ENCODE measurements at regions not wholly inside any gene's neighbourhood (a gene's known extent, or its start where the extent isn't known, plus 50 kb on each side); places are given as distances from the start of the nearest gene placed in this dataset.

DNA sequence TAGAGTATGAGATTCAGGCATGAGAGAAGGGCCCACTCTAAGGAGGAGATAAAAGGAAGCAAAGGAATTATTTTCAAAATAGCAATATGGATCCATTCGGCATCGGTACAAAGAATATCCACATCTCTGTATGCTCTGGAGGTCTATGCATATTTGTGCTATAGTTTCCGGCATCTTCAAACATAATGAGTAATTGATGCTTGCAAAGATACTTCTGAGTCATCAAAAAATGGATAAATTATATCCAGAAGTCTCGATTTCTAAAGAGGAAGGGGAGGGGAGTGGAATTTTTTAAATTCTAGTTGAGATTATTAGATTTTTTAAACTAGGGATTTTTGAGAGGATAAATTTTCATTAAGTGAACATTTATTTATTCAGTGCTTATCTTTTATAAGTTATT, 72.9 kb upstream of the KIAA1217 start:
- Mint-ChIP-seq H3K4me3 (ENCODE audit: unreplicated experiment) (no peak overlapping the region), H3K4me1 (ENCODE audit: low read depth, unreplicated experiment) (peaks cover 12% of the 10 kb centered on the region), H3K27me3 (ENCODE audit: low read depth, unreplicated experiment) (peaks cover 9% of the 10 kb centered on the region), H3K36me3 (ENCODE audit: low read depth, unreplicated experiment) (no peaks in the 10 kb centered on the region), H3K27ac (ENCODE audit: unreplicated experiment) (no peak overlapping the region), H3K9me3 (ENCODE audit: unreplicated experiment) (no peaks in the 10 kb centered on the region)
- H3K79me2 ChIP-seq (ENCODE audit: insufficient read depth, low read length), result no peaks in the 10 kb centered on the region
- TF ChIP-seq CTCF (IDR thresholded peaks at IDR 0.05; ENCODE audit: insufficient read depth, low read depth, low read length), result no peak
- TF ChIP-seq EZH2 (IDR thresholded peaks at IDR 0.05; ENCODE audit: insufficient read depth, low read length), result no peak
- no peak overlapping the region for H3K4me2 ChIP-seq (ENCODE audit: low read length)
- no peaks in the 10 kb centered on the region for H3K4me1 ChIP-seq (ENCODE audit: insufficient read depth, low read length)
- H2AFZ ChIP-seq (ENCODE audit: low read depth, low read length), result no peak overlapping the region
- no peaks in the 10 kb centered on the region for H4K20me1 ChIP-seq (ENCODE audit: insufficient read depth, low read length)
- H3K9ac ChIP-seq (ENCODE audit: low read length), result no peak overlapping the region
- no peak overlapping the region for H3K4me3 ChIP-seq (ENCODE audit: insufficient read depth, low read depth, low read length)
- H3K27me3 ChIP-seq (ENCODE audit: insufficient read depth, low read length), result peaks cover 2% of the 10 kb centered on the region
- DNase-seq (ENCODE audit: low read depth) (no peak), FAIRE-seq (no peak)
- H3K36me3 ChIP-seq (ENCODE audit: insufficient read depth, low read length), result no peaks in the 10 kb centered on the region
- H3K9me3 ChIP-seq (ENCODE audit: insufficient read depth, low read depth, low read length), result no peaks in the 10 kb centered on the region
- H3K27ac ChIP-seq (ENCODE audit: low read depth, low read length), result no peak overlapping the region

DNA sequence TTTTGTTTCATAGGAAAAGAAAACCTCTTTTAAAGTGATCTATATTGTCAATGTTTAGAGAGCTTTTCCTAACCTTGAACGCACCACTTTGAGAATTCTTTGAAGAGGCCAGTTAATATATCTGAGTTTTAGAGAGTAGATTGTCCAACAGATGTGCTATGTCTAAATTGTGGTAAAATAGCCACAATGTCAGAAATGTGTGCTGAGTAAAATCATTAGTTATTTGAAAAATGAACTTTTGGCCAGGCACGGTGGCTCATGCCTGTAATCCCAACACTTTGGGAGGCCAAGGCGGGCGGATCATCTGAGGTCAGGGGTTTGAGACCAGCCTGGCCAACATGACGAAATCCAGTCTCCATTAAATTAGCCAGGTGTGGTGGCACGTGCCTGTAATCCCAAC, 61.6 kb upstream of the KIAA1217 start:
- Mint-ChIP-seq H3K4me3 (ENCODE audit: unreplicated experiment) (no peak overlapping the region), H3K9me3 (ENCODE audit: unreplicated experiment) (peaks cover 2% of the 10 kb centered on the region), H3K27ac (ENCODE audit: unreplicated experiment) (no peak overlapping the region), H3K4me1 (ENCODE audit: low read depth, unreplicated experiment) (peaks cover 12% of the 10 kb centered on the region), H3K27me3 (ENCODE audit: low read depth, unreplicated experiment) (peaks cover 6% of the 10 kb centered on the region), H3K36me3 (ENCODE audit: low read depth, unreplicated experiment) (no peaks in the 10 kb centered on the region)
- Histone ChIP-seq H3K27me3 (ENCODE audit: insufficient read depth, low read length) (no peaks in the 10 kb centered on the region), H2AFZ (ENCODE audit: low read depth, low read length) (no peak overlapping the region), H3K9ac (ENCODE audit: low read length) (no peak overlapping the region), H3K4me2 (ENCODE audit: low read length) (no peak overlapping the region), H4K20me1 (ENCODE audit: insufficient read depth, low read length) (no peaks in the 10 kb centered on the region), H3K9me3 (ENCODE audit: insufficient read depth, low read depth, low read length) (no peaks in the 10 kb centered on the region), H3K36me3 (ENCODE audit: insufficient read depth, low read length) (no peaks in the 10 kb centered on the region), H3K27ac (ENCODE audit: low read depth, low read length) (no peak overlapping the region), H3K4me3 (ENCODE audit: insufficient read depth, low read depth, low read length) (no peak overlapping the region), H3K4me1 (ENCODE audit: insufficient read depth, low read length) (no peaks in the 10 kb centered on the region), H3K79me2 (ENCODE audit: insufficient read depth, low read length) (no peaks in the 10 kb centered on the region)
- DNase-seq (ENCODE audit: low read depth) (no peak), FAIRE-seq (no peak)
- TF ChIP-seq EZH2 (IDR thresholded peaks at IDR 0.05; ENCODE audit: insufficient read depth, low read length), result no peak
- TF ChIP-seq CTCF (IDR thresholded peaks at IDR 0.05; ENCODE audit: insufficient read depth, low read depth, low read length), result no peak

- no peaks in the 10 kb centered on the region for H3K27me3 ChIP-seq (ENCODE audit: insufficient read depth, low read length)
- DNase-seq (ENCODE audit: low read depth) (no peak), FAIRE-seq (no peak)
- no peaks in the 10 kb centered on the region for H3K36me3 Mint-ChIP-seq (ENCODE audit: low read depth, unreplicated experiment)
- H3K9me3 ChIP-seq (ENCODE audit: insufficient read depth, low read depth, low read length), result no peaks in the 10 kb centered on the region
- H3K4me1 Mint-ChIP-seq (ENCODE audit: low read depth, unreplicated experiment), result peaks cover 18% of the 10 kb centered on the region
- no peak overlapping the region for H3K9ac ChIP-seq (ENCODE audit: low read length)
- peaks cover 6% of the 10 kb centered on the region for H3K27me3 Mint-ChIP-seq (ENCODE audit: low read depth, unreplicated experiment)
- TF ChIP-seq CTCF (IDR thresholded peaks at IDR 0.05; ENCODE audit: insufficient read depth, low read depth, low read length), result no peak
- TF ChIP-seq EZH2 (IDR thresholded peaks at IDR 0.05; ENCODE audit: insufficient read depth, low read length), result no peak
- H3K27ac ChIP-seq (ENCODE audit: low read depth, low read length), result no peak overlapping the region
- H3K4me3 Mint-ChIP-seq (ENCODE audit: unreplicated experiment), result no peak overlapping the region
- no peaks in the 10 kb centered on the region for H4K20me1 ChIP-seq (ENCODE audit: insufficient read depth, low read length)
- peaks cover 2% of the 10 kb centered on the region for H3K9me3 Mint-ChIP-seq (ENCODE audit: unreplicated experiment)
- no peaks in the 10 kb centered on the region for H3K4me1 ChIP-seq (ENCODE audit: insufficient read depth, low read length)
- no peaks in the 10 kb centered on the region for H3K36me3 ChIP-seq (ENCODE audit: insufficient read depth, low read length)
- no peak overlapping the region for H3K4me2 ChIP-seq (ENCODE audit: low read length)
- no peaks in the 10 kb centered on the region for H3K79me2 ChIP-seq (ENCODE audit: insufficient read depth, low read length)
- H3K27ac Mint-ChIP-seq (ENCODE audit: unreplicated experiment), result no peak overlapping the region
- H2AFZ ChIP-seq (ENCODE audit: low read depth, low read length), result no peak overlapping the region
- H3K4me3 ChIP-seq (ENCODE audit: insufficient read depth, low read depth, low read length), result no peak overlapping the region
Observed at GRCh38 chr10:24149640-24150039, 59.3 kb upstream of the KIAA1217 start.

Data from astrocyte (in vitro differentiated cells and primary cell).